GM19455 (cell line): ENCODE measurements at regions not wholly inside any gene's neighbourhood (a gene's known extent, or its start where the extent isn't known, plus 50 kb on each side); places are given as distances from the start of the nearest gene placed in this dataset.

Experiments used
- ATAC-seq: cut with Tn5 transposase; IDR thresholded peaks from one replicate; pipeline ENCODE4 v1.9.1; 2021; ENCODE audit not compliant: unreplicated experiment

DNA sequence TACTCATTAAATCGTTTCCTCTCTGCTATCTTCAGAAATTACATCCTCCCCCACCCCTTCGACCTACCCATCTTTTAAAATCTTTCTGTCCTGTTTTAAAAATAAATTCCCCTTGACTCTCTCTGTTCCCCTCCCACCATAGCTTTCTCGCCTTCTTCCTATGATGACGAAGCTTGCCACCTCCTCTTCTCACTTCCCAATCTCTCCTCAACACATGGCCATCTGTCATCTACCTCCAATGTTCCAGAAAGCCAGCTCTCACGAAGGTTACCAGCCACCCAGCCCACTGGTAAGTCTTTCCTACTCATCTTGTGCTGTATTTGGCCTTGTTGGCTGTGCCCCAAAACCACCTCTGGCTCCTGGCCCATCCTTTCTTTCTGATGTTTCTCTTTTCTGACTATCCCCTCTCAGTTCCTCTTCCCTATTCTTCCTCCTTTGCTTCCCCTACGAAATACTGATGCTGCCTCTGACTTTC, 346.3 kb downstream of the ENC1 start:
- no peak for ATAC-seq

GRCh38 chr5:74293182-74293581, 347.3 kb downstream of the ENC1 start:
- no peak for ATAC-seq

DNA sequence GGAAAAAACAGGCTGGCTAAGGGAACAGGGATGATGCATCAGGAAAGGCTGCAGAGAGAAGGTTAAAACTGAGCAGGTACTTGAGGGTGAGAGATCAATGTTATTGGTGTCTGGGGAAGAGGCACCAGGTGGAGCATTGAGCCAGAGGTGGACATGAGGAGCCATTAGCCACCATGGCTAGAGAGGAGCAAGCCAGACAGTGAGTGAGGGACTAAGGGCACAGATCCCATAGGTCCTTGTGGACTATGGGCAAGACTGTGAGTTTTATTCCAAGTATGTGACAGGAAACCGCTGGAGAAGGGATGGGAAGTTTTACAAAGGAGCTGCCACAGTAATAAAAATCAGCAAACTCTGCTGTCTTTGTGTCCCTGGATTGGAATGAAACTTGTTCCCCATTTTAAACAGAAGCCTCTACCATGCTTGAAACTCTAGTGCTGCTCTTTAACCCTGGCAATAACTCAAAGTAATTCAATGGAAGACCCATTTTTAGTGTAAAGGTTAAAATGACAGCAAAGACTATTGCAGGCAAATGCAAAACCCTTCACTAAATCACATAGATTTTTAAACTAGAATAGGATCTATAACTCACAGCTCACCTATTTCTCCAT, 349.8 kb downstream of the ENC1 start:
- no peak for ATAC-seq

GRCh38 chr5:74289691-74290090, 350.8 kb downstream of the ENC1 start:
- no peak for ATAC-seq

DNA sequence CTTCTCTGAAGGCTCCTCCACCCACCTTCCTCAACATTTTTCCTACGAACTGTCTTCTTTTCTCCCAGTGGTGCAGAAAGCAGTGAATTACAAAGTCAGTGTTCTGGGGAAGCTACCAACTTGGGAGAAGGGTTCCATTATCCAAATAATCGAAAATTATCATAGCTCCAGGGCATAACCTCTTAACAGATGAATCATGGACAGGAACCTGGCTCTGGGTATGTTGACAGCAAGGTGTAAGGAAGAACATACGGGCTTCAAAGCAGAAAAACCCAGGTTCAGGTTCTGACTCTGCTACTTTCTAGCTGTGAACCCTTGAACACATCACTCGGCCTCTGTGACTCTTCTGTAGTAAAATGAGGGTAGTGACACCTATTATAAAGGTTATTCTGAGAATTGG, 351.3 kb downstream of the ENC1 start:
- no peak for ATAC-seq

DNA sequence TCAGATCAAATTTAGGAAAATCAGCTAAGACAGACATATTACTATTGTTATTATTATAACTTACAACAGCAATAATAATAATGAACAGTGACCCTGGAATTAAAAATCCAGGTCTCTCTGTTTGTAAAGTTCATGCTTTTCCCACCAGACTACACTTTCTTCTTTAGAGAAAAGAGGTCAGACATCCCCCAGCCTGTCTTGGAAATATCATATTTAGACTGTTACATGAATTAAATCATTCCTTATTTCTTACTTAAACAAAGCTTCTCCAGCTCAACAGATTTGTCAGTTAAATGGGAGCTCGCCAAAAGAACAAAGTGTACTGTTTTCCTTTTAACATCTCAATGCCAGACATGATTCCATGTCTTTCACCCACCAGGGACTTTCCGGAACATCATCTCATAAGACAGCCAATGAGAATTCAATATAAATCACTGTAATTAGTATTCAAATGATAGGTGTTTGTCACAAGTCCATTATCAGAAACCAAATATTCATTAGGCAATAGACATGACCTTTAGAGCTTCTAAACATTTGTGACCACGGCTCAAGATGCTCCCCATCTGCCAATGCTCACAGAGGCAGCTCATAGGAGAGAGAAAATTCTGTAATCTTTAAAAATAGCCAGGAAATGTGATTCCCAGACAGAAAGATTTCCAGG, 351.9 kb downstream of the ENC1 start:
- ATAC-seq, result no peak

DNA sequence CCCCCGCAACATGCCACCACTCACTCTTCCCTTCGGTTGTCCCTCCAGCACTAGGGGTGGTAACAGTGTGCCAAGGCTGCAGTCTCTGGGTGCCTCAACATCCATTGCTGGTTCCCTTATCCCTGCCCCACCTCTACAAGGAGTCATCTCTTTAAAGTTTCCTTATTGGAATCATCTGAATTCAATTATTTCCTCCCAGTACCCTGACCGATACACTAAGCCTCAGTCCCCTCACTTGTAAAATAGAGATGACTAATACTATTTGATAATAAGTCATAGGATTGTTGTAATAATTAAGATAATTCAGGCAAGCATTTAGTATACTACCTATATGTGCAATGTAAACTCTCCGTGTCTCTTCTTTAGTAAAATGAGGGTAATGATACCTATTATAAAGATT, 352.5 kb downstream of the ENC1 start:
- ATAC-seq, result no peak

DNA sequence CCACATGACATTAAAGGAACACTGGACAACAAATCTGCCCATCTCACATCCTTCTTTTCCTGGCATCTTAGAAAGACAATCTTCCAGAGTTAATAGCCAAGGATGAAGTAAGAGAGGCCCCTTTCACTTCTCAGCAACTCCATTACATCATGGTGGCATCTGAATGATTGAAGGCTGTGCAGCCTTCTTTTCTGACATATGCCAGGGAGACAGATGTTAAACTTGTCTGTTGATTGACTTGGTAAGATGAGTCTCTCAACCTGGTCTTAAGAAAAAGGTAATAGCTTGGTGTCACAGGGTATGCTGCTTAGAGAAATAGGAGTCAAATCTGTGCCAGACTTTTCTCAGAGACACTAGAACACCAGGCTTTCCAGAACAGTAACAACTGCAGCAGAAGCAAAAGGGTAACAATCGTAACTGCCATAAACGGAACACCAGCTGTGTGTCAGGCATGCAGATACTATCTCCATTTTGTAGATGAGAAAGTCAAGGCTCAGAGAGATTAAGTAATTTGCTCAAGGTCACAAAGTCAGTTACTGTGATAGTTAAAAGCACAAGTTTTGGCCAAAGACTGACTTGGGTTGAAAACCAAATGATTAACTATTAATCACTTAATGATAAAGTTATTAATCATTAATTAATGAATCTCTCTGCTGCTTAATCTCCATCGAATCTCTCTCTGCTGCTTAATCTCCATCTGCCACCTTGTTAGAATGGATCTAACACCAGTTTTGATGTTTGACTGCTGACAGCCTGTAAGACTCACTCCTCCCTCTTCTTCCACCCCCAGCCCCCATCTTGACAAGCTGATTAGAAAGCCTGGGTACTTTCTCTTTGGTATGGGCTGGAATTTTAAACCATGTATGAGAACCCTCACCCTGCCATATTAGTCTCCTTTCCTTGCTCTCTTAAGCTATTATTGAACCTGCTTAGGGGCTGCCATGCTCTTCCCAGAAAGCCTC, 353.5 kb downstream of the ENC1 start:
- ATAC-seq, result no peak

GRCh38 chr5:74285675-74286280, 354.8 kb downstream of the ENC1 start:
- ATAC-seq, result no peak

DNA sequence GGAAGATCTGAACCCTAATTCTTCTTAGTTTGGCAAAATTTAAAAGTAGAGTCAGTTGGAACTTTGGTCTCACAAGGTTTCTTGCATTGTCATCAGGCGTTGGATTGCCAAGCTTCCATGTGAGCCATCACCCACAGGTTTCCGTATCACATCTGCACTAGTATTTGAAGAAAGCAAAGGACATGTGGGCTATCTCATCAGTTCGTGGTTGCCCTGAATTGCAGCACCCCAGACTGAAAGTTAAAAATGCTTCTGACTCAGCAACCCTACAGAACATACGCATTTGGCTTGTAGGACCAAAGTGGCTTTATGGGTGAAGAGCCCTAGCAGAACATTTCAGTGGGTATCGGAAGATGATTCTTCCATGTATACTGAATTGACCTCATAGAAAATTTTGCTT, 358.0 kb downstream of the ENC1 start:
- no peak for ATAC-seq

DNA sequence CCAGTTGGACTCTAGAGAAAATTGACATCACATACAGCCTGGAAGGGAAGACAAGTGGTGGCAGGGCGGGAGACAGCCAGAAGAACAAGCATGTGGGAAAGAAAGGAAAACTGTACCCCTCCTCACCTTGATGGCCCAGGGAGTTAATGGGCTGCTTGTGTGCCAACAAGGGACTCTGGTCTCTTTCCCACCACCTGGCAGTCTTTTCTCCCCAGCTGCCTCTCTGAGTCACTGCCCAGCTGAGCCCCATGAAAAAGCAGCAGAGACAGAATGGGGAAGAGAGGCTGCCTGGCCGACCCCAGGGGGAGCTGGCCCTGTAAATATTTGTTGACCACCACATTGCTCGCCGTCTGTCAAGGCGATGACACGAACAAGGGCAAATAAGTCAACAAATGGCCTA, 359.4 kb downstream of the ENC1 start:
- ATAC-seq, result no peak

DNA sequence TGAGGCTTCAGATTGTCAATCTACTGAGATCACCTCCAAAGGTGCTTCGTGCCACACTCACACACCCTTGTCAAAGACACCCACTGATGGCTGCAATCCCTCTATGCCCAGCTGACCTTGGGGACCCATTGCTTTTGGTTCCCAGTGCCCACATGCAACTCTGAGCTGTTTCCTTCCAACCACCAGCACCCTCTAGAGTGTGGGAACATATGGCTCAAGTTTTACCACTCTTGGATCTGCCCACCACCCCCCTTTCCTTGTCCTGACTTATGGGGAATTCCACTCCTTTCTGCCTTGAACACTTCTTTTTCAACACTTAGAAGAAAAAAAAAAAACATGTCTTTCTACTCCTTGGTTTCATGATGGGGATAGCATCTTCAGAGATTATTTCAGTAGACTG, 360.2 kb downstream of the ENC1 start:
- ATAC-seq, result no peak

- ATAC-seq, result no peak
These were observed 361.3 kb downstream of the ENC1 start for GRCh38 chr5:74279244-74279643.

DNA sequence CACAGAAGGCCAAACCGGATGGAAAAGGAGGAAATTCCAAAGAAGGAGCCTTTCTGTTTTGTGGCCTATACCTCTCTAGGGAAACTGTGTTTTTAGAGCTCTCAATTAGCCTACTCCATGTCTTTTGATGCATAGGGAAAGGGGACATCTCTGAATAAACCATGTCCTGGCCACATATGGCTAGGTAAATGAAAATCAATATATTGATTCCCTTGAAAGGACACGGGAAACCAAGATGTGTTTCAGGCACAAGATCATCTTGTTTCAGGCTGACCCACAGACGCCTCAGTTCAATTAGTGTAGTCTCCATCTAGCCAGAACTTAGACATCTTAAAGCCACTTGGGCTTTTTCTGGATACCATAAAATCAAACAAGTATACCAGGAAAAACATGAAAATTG, 363.1 kb downstream of the ENC1 start:
- no peak for ATAC-seq

DNA sequence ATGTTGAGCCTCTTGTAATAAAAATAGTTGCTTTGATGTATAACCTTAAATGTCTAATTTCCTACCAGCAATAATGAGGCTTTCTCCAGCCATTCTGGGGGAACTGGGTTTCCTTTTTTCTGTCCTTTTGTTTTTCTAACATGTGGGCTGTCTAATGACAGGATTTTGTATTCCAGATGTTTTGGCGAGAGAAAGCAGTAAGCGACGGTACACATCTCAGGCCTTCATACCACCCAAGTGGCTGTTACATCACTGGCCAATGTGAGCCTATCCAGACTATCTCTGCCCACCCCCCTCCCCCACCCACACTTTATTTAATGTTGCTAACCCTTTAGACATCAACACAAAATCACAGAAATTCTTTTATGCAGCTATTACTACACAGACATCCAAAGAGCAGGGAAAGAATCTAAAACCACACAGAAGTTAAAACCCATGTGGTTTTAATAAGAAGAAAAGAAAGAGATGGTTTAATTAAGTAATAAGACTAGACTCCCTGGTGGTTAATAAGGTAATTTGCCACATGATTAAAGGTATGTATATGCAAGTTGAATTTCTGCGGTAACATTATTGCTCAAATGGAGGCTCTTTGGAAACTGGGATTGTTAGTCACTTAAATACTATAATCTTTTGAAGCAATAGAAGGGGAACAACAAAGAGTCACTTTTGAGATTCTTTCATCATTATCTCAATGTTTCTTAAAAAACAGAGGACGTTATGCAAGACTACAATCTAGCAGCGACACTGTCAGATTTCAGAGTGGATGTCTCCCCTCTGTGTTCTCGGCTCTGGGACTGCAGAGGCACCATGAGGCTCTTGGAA, 365.1 kb downstream of the ENC1 start:
- ATAC-seq, result no peak

DNA sequence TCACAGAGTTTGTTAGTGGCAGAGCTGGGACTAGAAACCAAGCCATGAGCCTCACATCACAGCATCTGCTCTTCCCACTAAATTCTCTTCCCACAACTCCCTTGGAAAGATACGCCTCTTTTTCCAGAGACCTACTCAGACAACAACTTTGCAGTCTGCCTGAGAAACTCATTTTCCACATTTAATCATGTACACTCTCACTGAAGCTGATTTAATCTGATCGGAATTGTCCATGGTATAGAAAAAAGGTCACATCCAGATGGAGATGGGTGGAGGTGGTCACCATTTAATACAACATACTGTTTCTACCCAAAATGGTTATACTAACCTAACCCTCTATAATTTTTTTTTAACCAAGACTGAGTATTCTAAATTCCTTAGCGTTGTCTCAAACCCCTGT, 366.2 kb downstream of the ENC1 start:
- ATAC-seq, result no peak

DNA sequence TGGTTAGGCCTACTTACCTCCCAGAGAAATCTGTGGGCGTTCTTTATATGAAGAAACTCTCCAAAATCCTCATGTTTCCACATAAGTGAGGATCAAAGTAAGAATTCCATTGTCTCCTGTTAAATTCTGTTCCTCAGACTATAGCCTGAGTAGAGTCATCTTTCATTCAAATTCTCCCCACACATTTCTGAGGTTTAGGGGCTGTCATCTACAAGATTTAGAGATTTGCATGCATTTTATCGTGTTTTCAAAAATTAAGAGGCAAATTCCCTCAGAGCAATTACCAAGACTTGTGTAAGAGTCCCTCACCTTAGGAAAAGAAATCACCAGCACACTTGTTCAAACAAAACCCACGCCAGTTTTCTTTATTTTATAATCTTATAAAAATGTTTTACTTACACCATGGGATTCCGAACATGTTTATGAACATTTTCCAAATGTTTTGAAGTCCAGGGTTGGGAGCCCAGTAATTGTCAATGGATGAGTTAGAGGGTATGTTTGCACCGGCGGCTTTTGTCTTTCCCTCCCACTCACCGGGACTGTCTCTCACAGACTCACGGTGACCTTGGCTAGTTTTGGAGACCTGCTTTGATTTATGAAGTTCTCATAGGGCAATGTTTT, 367.6 kb downstream of the ENC1 start:
- ATAC-seq, result no peak

DNA sequence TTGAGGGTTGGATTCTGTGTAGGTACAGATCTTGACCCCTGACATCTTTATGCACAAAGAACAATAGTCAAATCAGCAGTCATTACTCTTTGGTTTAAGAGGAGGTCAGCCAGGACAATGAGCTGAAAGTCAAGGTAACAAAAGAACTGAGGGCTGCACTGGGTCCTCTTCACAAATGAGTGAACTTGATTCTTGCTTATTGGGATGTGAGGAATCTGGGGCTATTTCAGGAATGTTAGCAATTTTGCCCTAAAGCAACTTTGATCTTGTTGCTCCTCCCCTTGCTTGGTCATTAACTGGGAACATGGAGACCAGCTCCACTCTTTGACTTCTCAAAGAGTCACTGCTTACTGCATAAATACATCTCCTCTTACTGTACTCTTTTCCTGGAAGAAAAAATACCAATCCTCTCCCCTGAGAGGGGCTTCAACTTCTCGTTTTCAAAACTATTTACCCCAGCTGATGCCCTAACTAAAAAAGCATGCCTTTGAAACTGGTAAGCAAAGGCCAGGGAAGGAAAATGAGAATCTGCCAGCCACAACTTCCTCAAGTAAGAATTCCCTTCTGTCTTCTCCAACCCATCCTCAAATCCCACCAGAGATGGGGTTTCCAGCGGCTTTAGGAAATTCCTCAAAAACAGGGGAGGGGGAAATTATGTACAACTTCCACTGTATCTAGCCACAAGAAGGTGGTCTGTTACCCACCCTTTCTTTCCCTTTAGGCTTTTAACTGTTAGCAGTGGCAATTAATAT, 368.3 kb downstream of the ENC1 start:
- no peak for ATAC-seq

- ATAC-seq, result no peak
These were observed 372.2 kb downstream of the ENC1 start for GRCh38 chr5:74268297-74268696.
